Stromal cell of bone marrow (primary cell): ENCODE measurements at regions not wholly inside any gene's neighbourhood (a gene's known extent, or its start where the extent isn't known, plus 50 kb on each side); places are given as distances from the start of the nearest gene placed in this dataset.
A peak's percentile ranks its signal among the peaks of the same experiment; 100 is the strongest.

ENCODE experiments used
- DNase-seq: peaks from one replicate; pipeline ENCODE4 v3.0.0-alpha.2; 2012; ENCODE audit warnings: low read depth

GRCh38 chr4:183763990-183764754 lies 105.1 kb downstream of the TRAPPC11 start:
- DNase-seq, result no peak

- DNase-seq, result no peak
Measured at GRCh38 chr4:183765251-183765911, 106.3 kb downstream of the TRAPPC11 start.

GRCh38 chr4:183766140-183766539 lies 107.0 kb downstream of the TRAPPC11 start:
- no peak for DNase-seq

DNA sequence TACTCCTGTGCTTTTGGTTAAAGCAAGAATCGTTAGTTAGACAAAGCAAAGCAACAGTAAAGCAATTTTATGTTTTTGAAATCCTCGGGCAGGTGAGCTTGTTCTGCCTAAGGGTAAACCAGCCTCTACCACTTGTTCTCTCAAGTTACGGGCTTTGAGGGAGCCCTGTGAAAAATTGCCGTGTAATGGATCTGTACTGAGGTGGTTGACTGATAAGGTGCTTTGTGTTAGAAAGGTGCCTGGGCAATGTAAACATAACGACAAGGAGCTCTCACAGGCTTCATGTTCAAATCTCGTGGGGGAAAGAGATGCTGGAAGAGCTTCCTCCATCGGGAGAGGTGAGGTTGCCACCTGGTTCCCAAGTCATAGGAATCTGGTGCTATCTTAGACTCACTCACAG lies 111.8 kb downstream of the TRAPPC11 start:
- no peak for DNase-seq

- no peak for DNase-seq
Measured at GRCh38 chr4:183772361-183772760, 113.3 kb downstream of the TRAPPC11 start.

- no peak for DNase-seq
Measured at GRCh38 chr4:183773790-183774189, 114.7 kb downstream of the TRAPPC11 start.

DNA sequence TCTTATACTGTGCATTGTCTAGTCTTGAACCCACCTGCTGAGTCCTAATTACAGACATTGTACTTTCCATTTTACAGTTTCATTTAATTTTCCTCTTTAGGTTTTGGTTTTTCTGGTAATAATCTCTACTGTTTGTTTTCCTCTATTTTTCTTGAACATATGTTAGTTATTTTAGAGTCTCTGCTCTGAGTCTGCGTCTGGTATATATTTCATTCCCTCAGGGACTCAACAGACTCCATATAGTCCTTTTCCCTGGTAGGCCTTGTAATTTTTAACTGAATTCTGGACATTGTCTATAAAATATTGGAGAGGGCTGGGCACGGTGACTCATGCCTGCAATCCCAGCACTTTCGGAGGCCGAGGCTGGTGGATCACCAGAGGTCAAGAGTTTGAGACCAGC lies 121.8 kb upstream of the STOX2 start:
- no peak for DNase-seq

DNA sequence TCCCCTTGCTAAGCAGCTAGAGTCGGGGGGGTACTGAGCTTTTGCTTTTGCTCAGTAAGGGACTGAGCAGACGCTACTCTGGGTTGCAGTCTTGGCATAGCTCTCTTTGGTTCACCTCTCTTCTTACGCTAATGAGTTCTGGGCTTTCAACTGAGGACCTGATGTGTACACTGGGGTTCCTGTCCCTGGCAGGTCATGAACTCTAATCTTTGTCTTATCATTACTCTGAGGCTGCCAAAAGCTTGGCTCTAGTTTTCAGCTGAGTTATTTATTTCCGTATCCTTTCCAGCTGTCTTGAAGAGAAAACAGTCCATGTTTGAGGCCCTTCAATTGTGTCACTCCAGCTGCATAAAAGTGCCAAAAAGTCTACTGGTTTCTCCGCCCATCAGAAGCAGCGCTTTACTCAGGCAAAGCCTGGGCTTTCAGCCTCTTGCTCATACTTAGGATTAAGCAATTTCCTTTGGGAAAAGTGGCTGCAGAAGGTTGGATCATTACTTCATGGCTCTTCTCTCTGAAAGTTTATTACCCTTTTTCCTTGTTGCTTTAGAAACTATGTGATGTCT lies 121.0 kb upstream of the STOX2 start:
- DNase-seq, result peak; percentile 84

GRCh38 chr4:183788308-183788905 lies 116.7 kb upstream of the STOX2 start:
- DNase-seq, result no peak

DNA sequence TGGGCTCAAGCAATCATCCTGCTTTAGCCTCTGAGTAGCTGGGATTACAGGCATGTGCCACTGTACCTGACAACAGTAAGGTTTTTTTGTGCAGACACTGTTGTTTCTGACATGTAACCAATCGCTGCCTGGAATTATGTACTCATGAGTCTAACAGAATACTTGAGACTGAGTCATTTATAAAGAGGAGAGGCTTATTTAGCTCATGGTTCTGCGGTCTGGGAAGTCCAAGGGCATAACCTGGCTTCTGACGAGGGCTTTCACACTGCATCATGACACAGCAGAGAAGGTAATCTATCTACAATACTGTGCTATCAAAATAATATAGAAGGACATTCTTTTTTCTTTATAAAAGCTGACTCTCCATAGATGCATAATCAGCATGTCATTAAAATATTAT lies 115.5 kb upstream of the STOX2 start:
- no peak for DNase-seq

DNA sequence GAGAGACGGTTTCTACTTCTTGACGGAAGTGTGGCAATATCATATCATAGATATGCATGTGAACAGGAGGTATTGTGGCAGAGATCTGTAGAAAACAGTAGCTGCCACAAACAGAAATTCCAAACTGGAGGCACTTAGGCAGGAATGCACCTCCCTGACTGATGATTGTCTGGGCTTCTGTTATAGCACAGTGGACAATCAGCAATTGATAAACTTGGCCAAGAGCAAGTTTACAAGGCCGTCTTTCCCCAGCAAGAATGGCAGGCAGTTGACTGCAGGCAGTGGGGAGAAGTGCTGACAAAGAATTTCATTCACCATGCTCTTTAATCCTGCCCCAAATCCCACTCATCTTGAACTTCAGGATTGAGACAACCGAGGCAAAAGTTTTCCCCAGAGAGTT lies 114.4 kb upstream of the STOX2 start:
- DNase-seq, result no peak

DNA sequence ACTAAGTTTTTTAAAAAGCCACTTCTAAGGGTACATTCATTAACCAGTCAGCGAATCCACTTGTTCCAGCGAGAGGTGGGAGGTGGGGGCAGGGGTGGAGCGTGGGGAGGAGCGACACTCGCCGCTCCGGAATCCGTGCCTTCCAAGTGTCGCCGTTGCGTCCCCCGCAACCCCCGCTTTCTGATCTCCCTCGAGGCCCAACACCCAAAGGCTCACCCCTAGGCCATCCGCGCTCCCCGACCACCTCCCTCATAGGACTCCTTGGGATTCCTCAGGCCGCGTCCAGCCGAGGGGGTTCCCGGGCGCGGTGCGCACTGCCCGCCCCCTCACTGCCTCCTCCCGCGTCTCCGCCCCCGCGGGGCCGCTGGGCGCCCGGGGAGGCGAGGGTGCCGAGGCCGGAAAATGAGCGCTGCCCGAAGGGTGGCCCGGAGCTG lies 108.1 kb upstream of the STOX2 start:
- DNase-seq, result no peak

DNA sequence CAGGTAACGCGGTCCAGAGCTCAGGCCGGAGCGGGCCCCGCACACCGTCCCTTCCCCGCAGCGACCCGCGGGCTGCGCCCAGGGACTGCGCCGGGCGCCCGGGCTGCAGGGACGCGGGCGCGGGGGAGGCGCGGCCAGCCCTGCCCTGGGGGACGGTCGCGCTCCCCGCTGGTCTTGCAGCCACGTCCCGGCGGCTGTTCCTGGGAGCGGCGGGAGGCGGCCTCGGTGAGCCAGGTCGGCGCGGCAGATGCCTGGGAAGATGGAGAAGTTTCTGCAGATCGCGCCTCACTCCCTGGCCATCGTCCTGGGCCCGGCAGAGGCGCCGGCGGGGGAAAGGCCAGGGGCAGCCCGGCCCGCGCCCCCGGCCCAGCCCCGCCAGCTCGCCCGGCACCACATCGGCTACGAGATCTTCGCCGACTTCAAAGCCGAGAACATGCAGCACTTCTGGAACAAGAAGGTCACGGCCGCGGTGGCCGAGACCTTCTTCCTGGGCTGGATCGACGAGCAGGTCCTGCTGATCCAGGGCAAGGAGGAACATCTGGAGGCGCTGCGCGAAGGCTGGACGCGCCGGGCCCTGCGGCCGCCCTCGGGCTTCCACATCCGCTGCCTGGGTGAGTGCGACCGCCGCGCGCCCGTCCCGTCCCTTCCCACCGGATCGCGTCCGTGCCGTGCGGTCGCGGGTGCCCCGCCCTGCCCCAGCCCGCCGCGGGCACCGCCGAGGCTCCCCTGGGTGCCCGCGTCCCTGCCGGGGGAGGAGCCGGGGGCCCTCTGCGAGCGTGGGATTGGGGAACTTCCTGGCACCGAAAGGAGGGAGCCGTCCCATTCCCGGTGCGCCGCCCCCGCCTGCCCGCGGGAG lies 107.4 kb upstream of the STOX2 start:
- DNase-seq, result no peak

- DNase-seq, result no peak
Measured at GRCh38 chr4:183798301-183799253, 106.5 kb upstream of the STOX2 start.

DNA sequence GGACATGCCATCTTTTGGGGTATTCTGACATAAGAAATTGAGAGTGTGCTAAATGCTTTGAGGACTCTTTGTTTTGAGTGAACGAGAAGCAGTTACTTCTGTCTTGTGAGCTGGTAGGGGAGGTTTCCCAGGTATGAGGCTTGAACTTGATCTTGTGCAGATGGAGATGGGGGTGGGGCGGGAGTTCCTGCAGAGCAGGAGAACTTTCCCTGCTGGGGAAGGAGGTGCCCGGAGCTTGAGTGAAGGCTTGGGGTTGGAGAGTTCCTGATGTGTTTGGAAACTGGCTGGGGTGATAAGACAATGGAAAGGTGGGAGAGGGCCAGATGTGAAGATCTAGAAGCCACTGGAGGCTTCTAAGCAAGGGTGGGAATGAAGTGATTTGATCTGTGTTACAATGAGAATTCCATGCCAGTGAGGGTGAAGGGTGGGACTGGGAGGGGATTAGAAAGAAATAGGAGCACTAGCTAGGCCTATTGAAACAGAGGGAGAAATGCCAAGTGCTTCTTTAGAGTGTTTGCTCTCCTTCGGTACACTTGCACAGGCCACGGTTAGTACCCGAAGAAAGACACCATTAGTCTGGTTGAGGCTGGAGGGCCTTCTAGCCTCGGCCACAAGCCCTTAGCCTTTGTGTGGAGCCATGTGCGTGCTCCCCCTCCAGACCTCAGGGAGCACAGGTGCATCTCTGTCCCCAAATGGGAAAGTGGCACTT lies 103.5 kb upstream of the STOX2 start:
- no peak for DNase-seq

DNA sequence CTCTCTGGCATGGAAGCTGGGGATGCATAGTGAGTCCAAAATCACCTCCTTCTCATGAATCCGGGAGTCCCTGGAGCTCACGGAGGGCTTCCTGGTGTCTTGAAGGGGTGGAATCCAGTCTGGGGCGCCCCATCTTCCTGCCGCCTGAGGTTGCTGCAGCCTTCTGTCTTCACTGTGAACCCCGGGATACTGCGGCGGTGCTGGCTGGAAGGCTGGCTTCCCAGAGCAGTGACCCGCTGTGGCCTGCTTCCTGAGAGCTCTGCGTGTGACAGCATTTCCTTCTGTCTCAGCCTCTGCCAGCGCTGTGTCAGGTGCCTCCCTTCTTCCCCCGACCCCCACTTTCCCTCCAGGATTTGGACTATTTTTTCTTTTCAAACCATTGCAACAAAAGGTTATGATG lies 98.8 kb upstream of the STOX2 start:
- no peak for DNase-seq

GRCh38 chr4:183807420-183808096 lies 97.5 kb upstream of the STOX2 start:
- no peak for DNase-seq

DNA sequence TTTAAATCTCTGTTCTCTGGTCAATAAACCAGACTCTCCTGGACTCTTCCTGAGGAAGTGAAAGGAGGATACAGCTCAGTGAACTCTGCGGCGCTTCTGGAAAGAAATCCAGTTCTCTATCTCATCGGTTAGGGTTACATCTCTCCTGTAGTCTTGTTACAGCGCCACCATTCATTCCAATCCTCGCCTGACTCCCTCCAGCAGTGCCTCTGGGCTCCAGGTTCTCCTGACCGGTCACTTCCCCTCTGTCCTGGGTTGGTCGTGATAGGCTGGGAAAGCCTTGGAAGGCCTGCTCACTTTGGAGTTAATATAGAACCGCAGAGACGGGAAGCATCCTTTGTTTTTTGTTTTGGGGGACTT lies 97.0 kb upstream of the STOX2 start:
- no peak for DNase-seq

- DNase-seq, result no peak
Measured at GRCh38 chr4:183812567-183812966, 92.5 kb upstream of the STOX2 start.

DNA sequence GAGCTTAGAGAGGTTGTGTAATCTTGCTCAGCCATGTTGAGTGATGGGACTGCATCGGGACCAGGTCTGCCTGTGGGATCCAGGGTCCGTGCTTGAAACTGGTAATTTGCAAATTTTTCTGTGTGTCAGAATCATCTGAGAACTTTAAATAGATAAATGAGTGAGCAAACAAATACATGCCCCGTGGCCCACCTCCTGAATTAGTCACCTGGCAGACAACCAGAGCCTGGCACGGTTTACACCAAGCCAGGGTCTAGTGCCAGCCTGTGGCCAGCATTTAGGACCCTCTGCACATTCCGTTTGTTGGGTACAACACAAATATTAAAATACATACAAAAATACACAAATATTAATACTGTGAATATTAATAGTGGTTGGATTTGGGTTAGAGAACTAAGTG lies 90.6 kb upstream of the STOX2 start:
- no peak for DNase-seq
